Psoas muscle (tissue), 7 donors: ENCODE measurements at regions not wholly inside any gene's neighbourhood (a gene's known extent, or its start where the extent isn't known, plus 50 kb on each side); places are given as distances from the start of the nearest gene placed in this dataset.

Source experiments
- ATAC-seq, 4 donors: fragments of 200-7000 bp; cut with Tn5 transposase; one replicate each; pipeline ENCODE4 v1.9.1; 2020; ENCODE audit warnings: moderate library complexity in 3 of 4, mild to moderate bottlenecking in 2 of 4
- DNase-seq, 2 donors: peaks; one replicate each; pipeline ENCODE4 v3.0.0-alpha.2; 2020
- H3K27ac ChIP-seq: fragments of 200-600 bp; one replicate; pipeline ENCODE4 v1.8.0; 2022
- H3K27me3 ChIP-seq, 3 donors: fragments of 200-600 bp in 1 of 3; one replicate each; pipeline versions ENCODE4 v1.6.1 to v1.8.0; 2013 to 2022; ENCODE audit warnings: low read length in 2 of 3, mild to moderate bottlenecking in 2 of 3, moderate library complexity in 1 of 3; ENCODE audit not compliant: insufficient read depth in 3 of 3
- H3K36me3 ChIP-seq, 2 donors: fragments of 200-600 bp in 1 of 2; one replicate each; pipeline versions ENCODE4 v1.6.1 to v1.8.0; 2013 to 2022; ENCODE audit warnings: low read depth in 1 of 2, mild to moderate bottlenecking in 1 of 2, moderate library complexity in 1 of 2; ENCODE audit not compliant: insufficient read depth in 1 of 2
- H3K4me1 ChIP-seq: fragments of 200-600 bp; one replicate; pipeline ENCODE4 v1.8.0; 2022
- H3K4me3 ChIP-seq: fragments of 200-600 bp; one replicate; pipeline ENCODE4 v1.8.0; 2022; ENCODE audit warnings: mild to moderate bottlenecking
- H3K9me3 ChIP-seq: fragments of 200-600 bp; one replicate; pipeline ENCODE4 v1.8.0; 2022
- WGBS, 3 donors: extraction: QIAGEN DNeasy Blood & Tissue Kit; methylation state at CpG; one replicate each; pipeline versions ENCODE4 v1.1.6 to v1.1.7; 2013; 5-methylcytosine and 5-hydroxymethylcytosine counted together
- intact Hi-C, 2 donors: fragments of 100-400 bp; cut with DNase I; formaldehyde crosslinking; loops; one replicate each; pipeline versions ENCODE4 v1.11.0 to v1.14.2; 2022
- TF ChIP-seq, protein P1 (sequence below): fragments of 200-600 bp; IDR thresholded peaks from one replicate; pipeline ENCODE4 v1.8.0; 2022; ENCODE audit warnings: antibody characterized with exemption
- donor health status: healthy with polysubstance abuse.
- donor health status: DM: no; HTN: no; CAD: no; lungs with moderate emphysema.
- donor health status: Bipolar disorder and iron deficiency.
- donor health status: healthy.
- donor health status: DM: yes; HTN: yes; CAD: no.
- donor health status: DM: no; HTN: no; CAD: no.
- donor health status: DM: yes; HTN: yes; CAD: no.

DNA sequence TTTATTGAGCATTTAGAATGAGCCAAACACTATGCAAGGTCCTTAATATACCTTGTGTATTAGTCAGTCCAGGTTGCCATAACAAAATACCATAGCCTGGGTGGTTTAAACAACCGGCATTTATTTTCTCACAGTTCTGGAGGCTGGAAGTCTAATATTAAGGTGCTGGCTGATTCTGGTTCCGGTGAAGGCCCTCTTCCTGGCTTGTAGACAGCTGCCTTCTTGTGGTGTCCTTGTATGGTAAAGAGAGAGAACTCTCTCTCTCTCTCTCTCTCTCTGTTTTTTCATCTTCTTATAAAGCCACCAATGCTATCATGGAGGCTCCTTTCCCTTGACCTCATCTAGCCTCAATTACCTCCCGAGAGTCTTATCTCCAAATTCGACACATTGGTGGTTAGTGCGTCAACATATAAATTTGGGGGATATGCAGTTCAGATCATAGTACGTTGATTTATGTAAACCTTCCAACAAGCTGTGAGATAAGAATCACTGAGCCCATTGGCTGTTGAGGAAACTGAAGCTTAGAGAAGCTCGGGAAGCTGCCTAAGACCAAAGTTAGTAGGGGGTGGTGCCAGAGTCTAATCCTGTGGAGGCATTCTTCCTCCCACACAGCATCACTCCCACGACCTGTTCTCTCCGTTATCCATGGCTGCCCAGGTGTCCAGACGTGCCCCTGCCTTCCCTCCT is 298.0 kb upstream of the PROK2 start:
- ATAC-seq (no peak), DNase-seq (no peak)
- intact Hi-C loops = no loop called here
- Histone ChIP-seq H3K27me3 (no peaks in the 10 kb centered on the region), H3K4me1 (no peaks in the 10 kb centered on the region), H3K27ac (no peak overlapping the region), H3K4me3 (no peak overlapping the region), H3K36me3 (no peaks in the 10 kb centered on the region), H3K9me3 (no peaks in the 10 kb centered on the region)
- 67 to 73% (median 69%) methylated on average over 10 of the region's 10 CpGs for WGBS, 3 donors
- TF ChIP-seq, protein P1, sequence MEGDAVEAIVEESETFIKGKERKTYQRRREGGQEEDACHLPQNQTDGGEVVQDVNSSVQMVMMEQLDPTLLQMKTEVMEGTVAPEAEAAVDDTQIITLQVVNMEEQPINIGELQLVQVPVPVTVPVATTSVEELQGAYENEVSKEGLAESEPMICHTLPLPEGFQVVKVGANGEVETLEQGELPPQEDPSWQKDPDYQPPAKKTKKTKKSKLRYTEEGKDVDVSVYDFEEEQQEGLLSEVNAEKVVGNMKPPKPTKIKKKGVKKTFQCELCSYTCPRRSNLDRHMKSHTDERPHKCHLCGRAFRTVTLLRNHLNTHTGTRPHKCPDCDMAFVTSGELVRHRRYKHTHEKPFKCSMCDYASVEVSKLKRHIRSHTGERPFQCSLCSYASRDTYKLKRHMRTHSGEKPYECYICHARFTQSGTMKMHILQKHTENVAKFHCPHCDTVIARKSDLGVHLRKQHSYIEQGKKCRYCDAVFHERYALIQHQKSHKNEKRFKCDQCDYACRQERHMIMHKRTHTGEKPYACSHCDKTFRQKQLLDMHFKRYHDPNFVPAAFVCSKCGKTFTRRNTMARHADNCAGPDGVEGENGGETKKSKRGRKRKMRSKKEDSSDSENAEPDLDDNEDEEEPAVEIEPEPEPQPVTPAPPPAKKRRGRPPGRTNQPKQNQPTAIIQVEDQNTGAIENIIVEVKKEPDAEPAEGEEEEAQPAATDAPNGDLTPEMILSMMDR = no peak

DNA sequence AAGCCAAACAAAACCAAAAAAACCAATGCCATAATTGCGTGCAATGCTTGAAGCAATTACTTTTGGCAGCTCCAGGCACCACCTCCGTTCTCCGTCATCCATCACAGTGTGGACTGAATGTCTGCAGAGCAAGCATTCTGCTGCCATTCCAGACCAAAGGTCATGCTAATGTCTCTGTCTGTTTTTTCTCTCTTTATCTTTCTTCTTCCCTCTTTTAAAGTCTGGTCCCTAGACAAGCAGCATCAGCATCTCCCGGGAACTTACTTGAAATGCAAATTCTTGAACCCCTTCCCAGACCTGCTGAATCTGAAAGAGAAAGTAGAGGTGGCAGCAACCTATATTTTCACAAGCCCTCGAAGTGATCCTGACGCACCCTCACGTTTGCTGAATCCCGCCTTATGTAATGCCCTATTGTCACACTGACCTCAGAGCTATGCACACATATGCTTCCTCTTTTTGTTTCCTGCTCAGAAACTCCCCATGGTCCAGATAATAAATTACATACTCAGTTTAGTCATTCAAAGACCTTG is 297.3 kb upstream of the PROK2 start:
- Histone ChIP-seq H3K4me3 (no peak overlapping the region), H3K36me3 (no peaks in the 10 kb centered on the region), H3K4me1 (no peaks in the 10 kb centered on the region), H3K9me3 (no peaks in the 10 kb centered on the region), H3K27me3 (no peaks in the 10 kb centered on the region), H3K27ac (no peak overlapping the region)
- no peak for DNase-seq
- TF ChIP-seq, protein P1 = no peak
- intact Hi-C loops = no loop called here
- ATAC-seq = peak in 2 of 4 donors; percentile 33 to 41
- WGBS, 3 donors = 61 to 66% (median 64%) methylated on average over 8 of the region's 8 CpGs

DNA sequence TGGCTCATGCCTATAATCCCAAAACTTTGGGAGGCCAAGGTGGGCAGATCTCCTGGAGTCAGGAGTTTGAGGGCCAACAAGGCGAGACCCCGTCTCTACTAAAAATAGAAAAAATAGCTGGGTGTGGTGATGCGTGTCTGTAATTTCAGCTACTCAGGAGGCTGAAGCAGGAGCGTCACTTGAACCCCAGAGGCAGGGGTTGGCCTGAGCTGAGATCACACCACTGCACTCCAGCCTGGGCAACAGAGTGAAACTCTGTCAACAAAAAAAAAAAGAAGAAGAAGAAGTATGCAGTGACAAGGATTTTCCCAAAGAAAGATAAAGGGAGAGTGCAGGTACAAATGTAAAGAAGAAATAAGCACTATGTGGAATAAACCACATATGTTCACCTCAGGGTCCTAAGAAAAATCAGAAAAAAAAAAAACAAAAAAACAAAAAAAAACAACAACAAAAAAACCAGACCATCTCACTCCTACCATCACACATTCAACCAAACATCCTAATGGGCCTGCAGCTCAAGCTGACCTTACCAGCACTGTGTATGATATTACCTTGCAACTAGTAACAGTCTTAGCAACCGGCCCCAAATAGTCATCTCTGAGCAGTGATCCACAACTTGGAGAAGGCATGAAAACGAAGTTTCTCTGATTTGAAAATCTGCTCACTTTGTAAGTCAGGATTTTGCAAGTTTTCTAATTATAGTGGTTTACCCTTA is 296.7 kb upstream of the PROK2 start:
- H3K36me3 ChIP-seq = no peaks in the 10 kb centered on the region
- 90 to 95% (median 90%) methylated on average over 6 of the region's 6 CpGs for WGBS, 3 donors
- H3K27me3 ChIP-seq = no peaks in the 10 kb centered on the region
- no peak overlapping the region for H3K27ac ChIP-seq
- no peak for DNase-seq
- no peak for ATAC-seq
- TF ChIP-seq, protein P1 = no peak
- intact Hi-C loops = no loop called here
- H3K4me1 ChIP-seq = no peaks in the 10 kb centered on the region
- H3K4me3 ChIP-seq = no peak overlapping the region
- peaks cover 2% of the 10 kb centered on the region for H3K9me3 ChIP-seq

DNA sequence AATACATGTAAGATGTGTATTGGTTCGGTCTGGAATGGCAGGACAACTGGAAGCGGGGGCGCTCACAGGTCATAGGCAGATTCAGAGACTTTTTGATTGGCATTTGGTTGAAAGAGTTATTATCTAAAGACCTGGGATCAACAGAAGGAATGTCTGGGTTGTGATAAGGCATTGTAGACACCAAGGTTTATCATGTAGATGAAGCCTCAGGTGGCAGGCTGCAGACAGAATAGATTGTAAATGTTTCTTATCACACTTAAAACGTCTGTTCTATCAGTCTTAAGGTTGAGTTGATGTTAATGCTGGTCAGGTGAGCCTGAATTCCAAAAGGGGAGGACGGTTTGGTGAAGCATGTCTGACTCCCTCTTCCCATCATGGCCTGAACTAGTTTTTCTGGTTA is 295.9 kb upstream of the PROK2 start:
- Histone ChIP-seq H3K27ac (no peak overlapping the region), H3K4me3 (no peak overlapping the region), H3K9me3 (peaks cover 8% of the 10 kb centered on the region), H3K27me3 (no peaks in the 10 kb centered on the region), H3K36me3 (no peaks in the 10 kb centered on the region), H3K4me1 (no peaks in the 10 kb centered on the region)
- TF ChIP-seq, protein P1 = no peak
- intact Hi-C loops = no loop called here
- WGBS, 3 donors = 89 to 96% (median 95%) methylated on average over 5 of the region's 5 CpGs
- ATAC-seq (no peak), DNase-seq (no peak)
